Suppressor macrophage (primary cell): ENCODE measurements at regions not wholly inside any gene's neighbourhood (a gene's known extent, or its start where the extent isn't known, plus 50 kb on each side); places are given as distances from the start of the nearest gene placed in this dataset.

ENCODE experiments used
- DNase-seq, 4 experiments: peaks; one replicate each; pipeline ENCODE4 v3.0.0-alpha.2; 2020 to 2022

DNA sequence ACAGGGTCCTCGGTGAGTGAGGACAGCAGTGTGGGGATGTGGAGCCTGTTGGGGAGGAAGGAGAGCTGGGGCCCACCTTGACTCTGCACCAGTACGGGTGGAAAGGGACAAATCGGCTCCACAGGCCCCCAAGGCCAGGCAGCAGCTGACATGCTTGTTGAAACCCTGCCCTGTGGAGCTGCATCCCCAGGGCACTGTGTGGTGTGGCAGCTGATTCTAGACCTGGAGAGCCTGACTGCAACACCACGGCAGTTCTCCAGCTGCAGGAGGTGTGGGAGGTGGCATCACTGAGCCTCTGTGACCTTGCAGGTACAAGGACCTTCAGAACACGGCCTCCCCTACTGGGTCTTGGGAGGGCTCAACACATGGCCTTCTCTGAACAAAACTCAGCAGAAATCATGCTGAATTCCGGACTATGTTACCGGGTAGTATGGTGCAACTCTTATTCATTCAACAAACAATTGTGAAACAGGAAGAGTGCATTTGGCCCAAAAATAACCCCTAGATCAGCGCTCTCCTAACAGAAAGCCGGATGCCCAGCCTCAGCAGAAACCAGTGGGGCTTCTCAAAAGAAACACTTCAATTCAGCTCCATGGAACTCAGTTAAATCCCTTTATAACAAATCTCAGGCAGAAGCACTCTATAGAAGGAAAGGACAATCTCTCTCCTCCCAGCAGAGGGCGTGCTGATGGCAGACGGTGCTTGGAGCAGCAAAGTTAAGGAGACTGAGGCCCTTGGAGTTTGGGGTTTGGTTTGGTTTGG is 104.4 kb upstream of the SALL3 start:
- peak; percentile 45 to 74 (median 63) for DNase-seq

DNA sequence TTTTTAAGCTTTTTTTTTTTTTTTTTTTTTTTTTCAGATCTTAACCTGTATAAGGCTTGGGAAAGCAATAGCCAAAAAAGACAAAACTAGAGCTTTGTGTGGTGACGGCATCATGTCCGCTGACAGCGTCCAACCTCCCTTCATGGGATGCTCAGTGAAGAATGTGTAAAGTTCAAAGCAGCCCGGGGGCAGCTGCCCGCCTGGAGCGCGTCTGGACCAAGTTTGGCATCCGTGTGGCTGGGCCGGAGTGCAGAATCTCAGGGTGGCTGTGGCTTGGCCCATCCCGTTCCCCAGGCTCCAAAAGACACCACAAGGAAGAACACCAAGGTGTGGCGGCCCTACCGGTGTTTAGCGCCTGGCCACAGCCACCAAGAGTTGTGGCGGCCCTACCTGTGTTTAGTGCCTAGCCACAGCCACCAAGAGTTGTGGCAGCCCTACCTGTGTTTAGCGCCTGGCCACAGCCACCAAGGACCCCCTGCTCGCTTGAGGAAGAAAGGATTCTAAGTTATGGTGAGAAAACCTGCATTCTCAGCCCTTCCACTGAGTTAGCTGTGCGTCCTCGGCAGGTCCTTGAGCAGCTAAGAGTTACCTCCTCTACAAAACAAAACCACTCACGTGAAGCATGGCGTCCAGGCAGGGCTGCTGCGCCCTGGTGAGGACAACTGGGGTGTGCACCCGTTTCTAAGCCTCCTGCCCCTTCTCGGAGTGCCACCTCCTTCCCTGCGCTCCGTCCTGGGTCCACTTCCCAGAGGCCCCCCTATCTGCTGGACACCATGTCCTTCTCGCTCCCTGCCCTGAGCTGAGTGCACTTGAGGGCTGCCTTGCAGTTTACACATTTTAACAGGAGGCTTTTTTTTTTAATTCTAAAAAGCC is 103.6 kb upstream of the SALL3 start:
- no peak for DNase-seq

DNA sequence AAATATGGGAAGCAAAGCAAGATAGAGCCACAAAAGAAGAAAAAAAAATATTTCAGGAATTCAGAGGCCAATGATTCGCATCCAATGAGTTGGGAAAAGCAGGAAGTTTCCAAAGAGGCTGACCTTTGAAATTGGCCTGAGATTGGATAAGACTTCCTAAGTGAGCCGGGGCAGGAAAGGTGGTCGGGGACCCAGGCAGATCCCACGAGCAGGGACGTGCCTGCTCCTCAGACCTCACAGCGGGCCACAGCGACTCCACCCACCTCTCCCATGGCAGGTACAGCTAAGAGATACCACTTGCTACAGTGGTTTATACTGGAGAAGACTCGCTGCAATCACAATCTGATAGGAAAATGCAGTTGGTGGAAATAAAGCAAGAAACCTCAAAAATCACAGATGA is 102.8 kb upstream of the SALL3 start:
- no peak for DNase-seq

DNA sequence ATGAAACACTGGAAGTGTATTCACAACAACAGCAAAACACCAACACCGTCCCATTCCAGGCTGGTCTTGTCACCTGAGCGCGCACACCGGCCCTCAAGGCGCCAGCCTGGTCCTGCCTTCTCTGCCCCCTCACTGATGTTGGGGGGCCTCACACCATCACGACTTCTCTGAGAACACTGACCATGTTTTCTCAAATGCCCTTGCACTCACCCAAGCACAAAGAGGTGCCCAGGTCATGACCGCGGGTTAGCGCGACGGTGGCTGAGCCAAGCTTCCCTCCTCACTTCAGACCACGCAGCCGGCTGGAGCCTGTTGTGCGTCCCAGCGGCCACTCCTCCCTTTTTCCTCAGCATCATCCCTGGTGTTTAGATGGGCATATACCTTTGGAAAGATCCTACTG is 101.3 kb upstream of the SALL3 start:
- no peak for DNase-seq

DNA sequence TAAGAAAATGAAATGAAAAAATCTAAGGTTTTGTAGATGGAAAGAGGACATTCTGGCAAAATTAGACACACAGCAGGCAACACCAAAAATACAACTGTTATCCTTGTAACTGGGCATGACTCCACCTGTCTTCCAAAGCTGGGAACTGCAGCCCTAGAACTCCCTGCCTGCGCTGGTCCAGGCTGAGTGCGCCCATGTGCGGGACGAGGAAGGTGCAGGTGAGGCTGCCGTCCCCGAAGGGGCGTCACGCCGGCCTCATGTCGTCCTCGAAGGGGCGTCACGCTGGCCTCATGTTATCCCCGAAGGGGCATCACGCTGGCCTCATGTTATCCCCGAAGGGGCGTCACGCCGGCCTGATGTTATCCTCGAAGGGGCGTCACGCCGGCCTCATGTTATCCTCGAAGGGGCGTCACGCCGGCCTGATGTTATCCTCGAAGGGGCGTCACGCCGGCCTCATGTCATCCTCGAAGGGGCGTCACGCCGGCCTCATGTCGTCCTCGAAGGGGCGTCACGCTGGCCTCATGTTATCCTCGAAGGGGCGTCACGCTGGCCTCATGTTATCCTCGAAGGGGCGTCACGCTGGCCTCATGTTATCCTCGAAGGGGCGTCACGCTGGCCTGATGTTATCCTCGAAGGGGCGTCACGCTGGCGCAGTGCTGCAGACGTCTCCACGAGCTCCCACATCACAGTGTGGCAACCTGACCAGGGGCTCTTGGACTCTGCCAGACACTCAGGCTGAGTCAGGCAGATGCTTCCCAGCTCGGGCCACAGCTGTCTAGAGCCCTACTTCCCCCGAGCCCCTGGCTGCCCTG is 100.3 kb upstream of the SALL3 start:
- DNase-seq: peak in 3 of 4 experiments; percentile 20 to 37 (median 24)

DNA sequence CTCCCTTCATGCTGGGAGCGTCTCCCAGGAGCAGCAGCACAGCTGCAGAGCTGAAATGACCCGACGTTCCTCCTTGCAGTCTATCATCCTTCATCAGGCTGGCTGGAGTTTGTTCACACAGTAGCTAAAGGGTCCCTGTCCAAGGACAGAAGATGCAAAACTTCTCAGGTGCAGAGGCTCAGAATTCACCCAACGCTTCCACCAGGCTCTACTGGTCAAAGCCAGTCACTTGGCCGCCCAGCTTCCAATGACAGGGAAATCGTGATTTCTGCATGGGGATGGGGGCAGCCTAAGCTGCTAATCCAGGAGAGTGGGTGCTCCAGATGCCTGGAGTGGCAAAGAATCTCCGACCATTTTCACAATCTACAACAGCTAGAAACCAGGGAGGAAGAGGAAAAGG is 97.0 kb upstream of the SALL3 start:
- DNase-seq: no peak

DNA sequence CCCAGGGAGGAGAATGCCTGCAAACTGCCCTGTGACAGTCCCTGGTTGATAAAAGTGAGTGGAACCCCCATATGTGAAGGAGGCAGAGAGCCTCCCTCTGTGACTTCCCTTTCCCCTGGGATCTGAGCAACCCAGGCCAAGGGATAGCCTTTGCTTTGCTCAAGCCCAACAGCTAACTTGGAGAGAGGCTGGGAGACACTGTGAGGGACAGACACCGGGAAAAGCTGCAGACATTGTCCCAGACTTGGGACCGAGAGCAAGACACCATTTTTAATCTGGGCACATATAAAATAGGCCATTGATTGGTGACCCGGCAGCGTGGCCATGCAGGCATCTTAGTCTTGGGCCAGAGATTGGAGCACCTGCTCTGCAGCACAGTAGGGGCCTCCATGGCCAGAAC is 96.1 kb upstream of the SALL3 start:
- no peak for DNase-seq

DNA sequence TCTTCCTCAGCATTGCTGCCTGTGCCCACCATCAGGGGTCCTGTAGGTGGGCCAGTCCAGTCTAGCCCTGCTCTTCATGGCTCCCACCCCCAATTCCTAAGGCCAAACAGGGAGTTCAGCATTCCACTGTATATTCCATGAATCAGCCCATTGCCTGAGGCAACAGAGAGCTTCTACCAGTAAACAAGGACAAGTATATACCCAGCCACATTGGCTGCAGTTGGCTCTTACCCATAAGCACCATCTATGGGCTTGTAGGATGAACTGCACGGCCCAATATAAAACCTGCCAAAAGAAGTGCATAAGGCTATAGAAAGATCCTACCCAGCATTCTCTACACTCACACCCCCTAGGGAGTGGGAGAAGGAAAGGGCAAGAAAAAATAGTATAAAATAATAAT is 95.1 kb upstream of the SALL3 start:
- no peak for DNase-seq

DNA sequence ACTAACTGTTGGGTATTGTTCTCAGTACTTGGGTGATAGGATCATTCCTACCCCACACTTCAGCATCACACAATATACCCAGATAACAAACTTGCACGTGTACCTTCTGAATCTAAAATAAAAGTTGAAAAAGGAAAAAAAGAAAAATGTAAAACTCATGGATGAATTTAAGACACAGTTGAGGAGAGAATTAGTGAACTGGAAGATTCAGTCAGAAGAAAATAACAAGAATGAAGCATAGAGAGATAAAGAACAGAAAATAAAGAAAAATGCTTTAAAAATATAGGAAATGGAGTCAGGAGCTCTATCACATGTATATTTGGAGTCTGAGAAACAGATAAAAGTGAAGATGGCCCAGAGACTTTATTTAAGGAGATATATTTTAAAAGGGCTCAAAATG is 90.4 kb upstream of the SALL3 start:
- no peak for DNase-seq

DNA sequence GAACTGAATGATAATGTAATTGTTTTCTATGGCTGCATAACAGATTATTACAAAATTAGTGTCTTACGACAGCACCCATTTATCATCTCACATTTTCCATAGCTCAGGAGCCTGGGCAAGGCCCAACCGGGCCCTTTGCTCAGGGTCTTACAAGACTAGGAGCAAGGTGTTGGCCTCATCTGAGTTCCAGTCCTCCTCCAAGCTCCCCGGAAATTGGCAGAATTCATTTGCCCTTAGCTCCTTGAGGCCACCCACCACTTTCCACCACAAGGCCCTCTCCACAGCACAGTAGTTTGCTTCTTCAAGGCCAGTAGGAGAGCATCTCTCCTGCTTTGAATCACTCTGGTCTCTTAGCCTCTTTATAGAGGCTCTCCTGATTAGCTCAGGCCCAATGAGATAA is 89.2 kb upstream of the SALL3 start:
- no peak for DNase-seq

DNA sequence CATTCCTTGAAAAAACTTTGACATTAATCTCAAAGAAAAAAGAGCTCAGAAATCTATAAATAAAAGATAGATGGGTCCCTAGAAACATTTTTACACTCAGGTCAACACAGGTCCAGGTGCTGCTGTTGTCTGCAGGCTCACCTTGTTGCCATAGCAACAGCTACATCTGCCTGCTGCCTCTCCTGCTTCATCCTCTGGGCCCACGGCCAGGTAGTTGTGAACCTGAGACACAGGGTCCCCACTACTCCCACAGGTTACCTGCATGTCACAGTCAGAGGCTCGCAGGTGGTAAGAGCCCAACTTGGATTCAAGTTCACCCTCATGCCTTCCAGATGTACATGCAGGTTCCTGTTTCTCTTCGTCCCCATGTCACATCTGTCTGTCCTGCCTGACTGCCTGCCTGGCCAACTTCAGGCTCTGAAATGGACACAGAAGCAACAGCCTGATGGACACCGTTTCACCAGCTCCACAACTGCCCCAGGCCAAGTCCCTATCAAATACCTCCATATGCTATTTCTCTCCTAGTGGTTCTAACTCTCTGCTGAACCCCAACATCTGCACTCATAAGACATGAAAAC is 88.3 kb upstream of the SALL3 start:
- no peak for DNase-seq

DNA sequence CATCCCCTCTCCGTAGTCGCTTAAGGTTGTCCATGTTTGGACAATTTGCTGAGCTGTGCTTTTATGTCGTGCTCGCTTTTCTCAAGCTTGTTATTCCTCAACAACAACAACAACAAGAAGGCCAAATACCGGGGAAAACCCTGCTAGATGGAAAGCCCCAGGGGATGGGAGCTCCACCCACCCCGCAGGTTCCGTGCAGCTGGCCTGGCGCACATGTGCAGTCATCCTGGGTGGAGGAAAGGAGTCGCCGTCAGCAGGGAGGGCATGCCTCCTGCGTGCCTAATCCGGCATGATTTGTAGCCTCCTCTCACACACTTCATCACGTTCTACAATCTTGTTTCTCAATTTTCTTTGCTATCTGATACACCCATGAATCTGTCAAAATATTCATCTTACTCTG is 87.4 kb upstream of the SALL3 start:
- DNase-seq: no peak

DNA sequence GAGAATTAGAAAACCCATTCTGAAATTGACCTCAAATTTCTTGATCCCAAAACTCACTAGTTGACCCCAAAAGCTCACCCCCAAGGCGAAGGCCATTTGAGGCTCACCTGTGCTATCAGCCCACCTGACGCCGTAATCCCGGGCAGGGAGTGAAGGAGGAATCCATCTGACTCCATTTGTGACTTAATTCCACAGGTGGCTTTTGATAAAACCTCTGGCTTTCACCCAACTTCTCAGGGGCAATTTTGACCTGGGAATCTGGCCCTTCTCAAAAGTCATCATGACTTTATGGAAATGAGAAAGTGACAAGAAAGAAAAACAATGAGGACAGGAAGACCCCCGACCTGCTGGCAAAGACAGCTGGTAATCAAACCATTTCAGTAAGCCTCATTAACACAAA is 86.9 kb upstream of the SALL3 start:
- no peak for DNase-seq

DNA sequence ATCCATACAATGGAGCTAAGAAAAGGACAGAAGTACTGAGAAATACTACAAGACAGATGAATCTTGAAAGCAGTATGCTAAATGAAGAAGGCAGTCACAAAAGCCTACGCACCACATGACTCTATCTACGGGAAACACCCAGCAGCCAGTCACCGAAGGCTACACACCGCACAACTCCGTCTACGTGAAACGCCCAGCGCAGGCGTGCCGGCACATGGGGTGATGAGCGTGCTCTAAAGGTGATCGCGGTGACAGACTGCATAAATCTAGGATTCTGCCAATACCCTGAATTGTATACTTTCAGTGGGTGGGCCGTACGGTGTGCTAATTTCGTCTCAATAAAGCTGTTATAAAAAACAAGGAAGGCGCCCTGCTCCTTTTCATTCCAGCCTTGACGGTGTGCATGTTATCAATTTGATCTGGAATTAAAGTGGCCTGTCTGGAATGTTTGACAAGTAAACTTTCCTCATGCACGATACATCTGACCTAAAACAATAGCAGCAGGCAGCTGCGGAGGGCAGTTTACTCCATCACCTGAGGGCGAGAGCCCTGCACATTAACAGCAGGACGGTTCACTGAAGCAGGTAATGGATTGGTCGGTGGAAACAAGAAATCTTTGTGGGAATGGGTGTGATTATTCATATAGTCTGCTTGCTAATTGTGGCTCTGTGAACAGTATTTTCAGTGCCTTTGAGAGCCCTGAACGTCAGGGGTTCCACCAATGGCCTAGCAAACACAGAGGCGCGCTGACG is 86.2 kb upstream of the SALL3 start:
- no peak for DNase-seq

DNA sequence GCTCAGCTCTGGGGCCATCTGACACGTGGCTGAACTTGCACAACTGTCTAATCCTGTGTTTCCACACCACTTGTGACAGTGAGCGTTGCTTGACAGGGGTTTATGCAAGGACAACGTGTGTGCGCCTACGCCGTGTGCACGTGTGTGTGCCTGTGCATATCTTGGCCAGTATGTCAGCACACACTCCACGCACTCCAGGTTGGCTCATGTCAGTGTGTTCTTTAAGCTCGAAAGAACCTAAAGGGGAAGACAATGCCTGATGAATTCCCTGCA is 85.6 kb upstream of the SALL3 start:
- no peak for DNase-seq

DNA sequence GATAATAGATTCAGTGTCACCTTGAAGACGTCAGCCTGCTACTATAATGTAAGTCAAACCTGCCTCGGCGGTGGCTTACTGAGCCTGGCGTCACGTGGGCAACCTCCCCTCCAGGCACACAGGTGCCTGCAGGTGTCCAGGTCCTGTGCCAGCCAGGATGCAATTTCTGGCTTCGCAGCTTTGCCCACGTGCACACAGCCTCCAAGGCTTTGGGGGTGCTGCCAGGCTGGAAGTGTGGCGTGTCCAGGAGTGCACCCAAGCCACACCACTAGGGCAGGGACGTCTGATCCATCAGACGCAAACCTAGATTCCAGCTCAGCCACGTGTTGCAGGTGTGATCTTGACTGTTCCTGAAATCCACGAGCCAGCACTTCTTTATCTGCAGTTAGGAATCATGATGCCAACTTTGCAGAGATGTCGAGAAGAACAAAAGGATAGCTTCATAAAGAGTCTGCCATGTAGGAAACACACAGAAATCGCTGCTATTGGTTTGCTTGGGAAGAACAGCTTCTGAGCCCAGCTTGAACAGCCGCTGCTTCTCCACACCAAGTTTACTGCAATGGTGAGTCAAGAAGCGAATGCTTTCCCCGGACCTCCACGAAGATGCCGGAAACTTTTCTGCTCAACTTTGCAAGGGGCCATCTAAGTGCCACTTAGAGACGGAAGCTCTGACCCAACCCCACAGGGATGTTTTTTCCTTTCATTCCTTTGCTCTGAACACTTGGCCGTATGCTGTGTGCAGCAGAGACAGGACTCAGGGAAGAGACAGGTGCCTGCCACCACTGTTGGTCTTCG is 84.2 kb upstream of the SALL3 start:
- DNase-seq: no peak

DNA sequence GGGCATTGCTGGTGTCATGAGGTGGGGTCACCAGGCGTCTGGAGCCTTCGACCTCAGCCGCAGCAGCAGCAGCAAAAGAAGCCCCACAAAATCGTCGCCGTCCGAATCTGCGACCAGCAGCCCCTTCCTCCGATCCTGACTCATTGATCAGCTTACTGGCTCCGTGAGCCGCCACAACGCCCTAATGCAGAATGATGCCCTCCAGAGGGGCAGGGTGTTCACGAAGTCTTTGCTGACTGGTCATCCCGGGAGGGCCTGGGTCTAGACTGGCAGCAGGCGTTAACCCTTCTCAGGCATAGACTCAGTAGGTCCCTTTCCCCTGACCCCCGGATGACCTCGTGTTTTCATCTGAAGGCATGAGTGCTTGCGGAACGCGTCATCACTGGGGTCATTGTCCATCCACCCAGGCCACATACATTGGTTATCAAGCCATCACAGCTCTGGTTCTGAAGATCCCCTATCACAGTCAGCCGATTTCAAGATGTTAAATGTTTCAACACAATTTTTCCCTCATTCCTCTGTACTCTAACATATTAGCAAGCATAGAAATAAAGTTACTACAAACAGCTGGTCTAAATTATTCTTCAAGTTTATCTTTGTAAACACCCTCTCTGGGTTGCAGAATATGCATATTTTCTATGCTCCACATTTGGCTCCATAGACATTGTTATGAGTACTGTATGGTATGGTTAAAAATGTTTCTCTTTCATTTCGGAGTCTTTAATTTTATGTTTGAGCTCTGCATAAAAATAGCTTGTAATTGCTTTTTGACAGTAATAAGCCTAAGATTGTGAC is 83.3 kb upstream of the SALL3 start:
- DNase-seq: no peak

DNA sequence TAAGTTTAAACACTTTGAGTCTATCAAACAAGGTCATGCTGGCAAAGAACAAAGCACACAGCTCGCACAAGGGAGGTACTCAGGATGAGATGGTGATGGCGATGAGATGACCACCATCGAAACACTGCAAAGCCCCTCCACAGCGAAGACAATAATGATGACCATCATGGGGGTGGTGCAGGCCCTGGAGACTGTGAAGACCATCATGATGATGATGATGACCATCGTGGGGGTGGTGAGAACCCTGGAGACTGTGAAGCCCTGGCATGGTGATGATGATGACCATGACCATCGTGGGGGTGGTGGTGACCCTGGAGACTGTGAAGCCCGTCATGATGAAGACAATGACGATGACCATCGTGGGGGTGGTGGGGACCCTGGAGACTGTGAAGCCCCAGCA is 81.6 kb upstream of the SALL3 start:
- no peak for DNase-seq

DNA sequence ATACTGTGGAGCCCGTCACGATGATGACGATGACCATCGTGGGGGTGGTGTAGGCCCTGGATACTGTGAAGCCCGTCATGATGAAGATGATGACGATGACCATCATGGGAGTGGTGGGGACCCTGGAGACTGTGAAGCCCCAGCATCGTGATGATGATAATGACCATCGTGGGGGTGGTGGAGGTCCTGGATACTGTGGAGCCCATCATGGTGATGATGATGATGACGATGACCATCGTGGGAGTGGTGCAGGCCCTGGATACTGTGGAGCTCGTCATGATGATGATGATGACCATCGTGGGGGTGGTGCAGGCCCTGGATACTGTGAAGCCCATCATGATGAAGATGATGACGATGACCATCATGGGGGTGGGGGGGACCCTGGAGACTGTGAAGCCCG is 81.0 kb upstream of the SALL3 start:
- no peak for DNase-seq

DNA sequence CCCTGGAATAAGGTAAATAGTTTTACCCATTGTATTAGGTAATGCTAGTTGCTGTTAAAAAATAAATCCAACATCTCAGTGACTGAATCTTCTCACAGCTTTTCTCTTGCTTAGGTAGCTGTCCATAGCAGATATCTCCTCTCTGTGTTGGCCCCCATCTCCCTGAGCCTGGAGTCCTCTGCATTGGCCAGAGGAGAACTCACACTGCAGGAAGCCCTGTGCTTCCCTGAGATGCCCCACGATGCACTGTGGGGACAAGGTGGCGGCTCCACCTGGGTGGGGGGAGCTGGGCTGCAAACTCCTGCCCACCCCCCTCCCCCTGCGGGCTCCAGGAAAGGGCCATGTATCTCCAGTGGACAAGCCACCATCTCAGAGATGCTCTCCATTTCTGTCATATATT is 80.4 kb upstream of the SALL3 start:
- no peak for DNase-seq
